ENCODE measurements at regions not wholly inside any gene's neighbourhood (a gene's known extent, or its start where the extent isn't known, plus 50 kb on each side); places are given as distances from the start of the nearest gene placed in this dataset.

DNA sequence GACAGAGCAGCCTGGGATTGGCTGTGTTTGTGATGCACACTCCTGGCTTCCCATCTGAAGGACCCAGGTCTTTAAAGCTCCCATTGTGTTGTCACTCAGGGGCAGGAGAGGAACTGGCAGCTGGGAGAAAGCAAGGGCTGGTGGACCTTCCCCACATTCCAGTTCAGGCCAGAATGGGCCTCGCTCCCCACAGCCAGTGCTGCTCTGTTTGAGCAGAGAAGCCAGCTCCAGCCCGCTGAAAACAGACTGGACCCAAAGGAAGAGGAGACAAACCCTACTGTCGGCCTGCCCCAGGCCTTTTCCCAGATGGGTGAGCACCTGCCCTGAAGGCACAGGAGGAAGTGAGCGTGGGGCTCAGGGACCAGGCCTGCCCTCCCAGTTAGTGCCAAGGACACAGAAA, 499.4 kb downstream of the NPHP4 start:
- DNase-seq = no peak

- no peak for DNase-seq
Measured at GRCh38 chr1:5491207-5491904, 500.9 kb downstream of the NPHP4 start.

GRCh38 chr1:5490635-5491034, 501.6 kb downstream of the NPHP4 start:
- no peak for DNase-seq

DNA sequence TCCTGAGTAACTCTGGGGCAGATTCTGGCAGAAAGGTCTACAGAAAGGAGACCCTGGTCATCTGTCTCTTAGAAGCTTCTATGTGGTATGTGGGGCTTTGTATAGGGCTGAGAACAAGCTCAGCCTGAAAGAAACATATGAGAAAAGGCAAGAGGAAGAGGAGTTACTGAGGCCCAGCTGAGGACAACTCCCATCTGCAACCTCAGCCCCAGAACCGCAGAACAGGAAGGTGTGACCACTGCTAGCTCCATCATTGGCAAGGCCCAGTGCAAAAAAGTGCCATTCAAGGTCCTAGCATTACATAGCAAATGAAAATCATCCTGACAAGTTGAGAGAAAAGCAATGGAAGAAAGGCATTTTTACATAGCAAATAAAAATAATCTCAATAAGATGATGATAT, 503.8 kb downstream of the NPHP4 start:
- DNase-seq = no peak

DNA sequence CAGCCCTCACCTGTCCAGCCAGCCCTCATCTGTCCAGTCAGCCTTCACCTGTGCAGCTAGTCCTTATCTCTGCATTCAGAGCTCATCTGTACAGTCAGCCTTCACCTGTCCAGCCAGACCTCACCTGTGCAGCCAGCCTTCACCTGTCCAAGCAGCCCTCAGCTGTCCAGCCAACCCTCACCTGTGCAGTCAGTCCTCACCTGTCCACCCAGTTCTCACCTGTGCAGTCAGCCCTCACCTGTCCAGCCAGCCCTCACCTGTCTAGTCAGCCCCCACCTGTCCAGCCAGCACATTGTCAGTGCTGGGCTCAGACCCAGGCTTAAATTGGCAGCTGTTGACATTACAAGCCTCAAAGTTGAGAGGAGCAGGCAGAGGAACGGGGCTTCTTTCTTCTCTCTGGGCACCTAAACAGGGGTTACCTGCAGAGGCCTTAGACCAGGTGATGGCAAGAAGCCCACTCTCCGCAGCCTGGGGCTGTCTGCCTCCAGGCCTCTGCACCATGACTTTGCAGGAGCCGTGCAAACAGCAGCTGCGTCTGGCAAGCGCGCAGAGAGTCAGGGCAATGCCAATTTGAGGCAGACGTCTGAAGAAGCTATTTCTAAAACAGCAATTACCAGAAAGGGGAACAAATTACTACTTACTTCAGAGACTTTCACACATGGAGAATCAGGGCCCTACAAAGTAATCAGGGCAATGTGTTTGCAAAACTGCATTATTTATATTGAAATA, 506.1 kb downstream of the NPHP4 start:
- no peak for DNase-seq

DNA sequence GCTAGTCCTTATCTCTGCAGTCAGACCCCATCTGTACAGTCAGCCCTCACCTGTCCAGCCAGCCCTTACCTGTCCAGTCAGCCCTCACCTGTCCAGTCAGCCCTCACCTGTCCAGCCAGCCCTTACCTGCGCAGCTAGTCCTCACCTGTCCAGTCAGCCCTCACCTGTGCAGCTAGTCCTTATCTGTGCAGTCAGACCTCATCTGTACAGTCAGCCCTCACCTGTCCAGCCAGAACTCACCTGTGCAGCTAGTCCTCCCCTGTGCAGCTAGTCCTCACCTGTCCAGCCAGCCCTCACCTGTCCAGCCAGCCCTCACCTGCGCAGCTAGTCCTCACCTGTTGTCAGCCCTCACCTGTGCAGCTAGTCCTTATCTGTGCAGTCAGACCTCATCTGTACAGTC, 506.8 kb downstream of the NPHP4 start:
- DNase-seq = no peak

DNA sequence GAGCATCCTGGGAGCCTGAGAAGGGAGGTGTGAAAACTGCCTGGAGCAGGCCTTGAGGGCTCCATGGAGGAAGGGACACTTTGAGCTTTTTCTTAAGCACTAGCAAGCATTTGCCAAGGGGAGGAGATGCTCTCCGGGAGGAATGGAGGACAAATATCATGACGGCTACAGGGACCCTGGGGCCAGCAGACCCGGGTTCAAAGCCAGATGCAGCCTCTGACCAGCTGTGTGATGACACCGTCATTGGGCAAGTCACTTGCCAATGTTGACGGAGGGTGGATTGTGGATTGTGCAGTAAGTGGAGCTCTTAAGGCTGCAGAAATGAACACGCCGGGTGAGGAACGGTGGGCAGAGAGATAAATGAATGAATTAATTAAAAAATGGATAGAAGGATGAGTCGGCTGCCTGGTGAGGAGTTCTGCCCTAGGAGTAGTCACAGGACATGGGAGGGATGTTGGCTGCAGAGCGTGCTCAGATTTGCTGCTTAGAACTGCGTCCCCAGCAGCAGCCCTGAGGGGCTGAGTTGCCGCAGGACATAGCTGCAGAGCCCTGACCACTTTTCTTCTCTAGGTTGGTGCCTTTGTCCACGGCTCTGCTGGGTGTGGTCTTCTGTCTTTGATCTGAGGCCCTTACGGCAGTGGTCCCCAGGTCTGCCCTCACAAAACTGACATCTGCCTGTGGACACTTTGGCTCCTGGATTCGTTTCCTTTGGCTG, 507.6 kb downstream of the NPHP4 start:
- no peak for DNase-seq

- DNase-seq = peak; percentile 15
Measured at GRCh38 chr1:5481889-5482288, 510.3 kb downstream of the NPHP4 start.

GRCh38 chr1:5480906-5481305, 511.3 kb downstream of the NPHP4 start:
- DNase-seq = no peak

DNA sequence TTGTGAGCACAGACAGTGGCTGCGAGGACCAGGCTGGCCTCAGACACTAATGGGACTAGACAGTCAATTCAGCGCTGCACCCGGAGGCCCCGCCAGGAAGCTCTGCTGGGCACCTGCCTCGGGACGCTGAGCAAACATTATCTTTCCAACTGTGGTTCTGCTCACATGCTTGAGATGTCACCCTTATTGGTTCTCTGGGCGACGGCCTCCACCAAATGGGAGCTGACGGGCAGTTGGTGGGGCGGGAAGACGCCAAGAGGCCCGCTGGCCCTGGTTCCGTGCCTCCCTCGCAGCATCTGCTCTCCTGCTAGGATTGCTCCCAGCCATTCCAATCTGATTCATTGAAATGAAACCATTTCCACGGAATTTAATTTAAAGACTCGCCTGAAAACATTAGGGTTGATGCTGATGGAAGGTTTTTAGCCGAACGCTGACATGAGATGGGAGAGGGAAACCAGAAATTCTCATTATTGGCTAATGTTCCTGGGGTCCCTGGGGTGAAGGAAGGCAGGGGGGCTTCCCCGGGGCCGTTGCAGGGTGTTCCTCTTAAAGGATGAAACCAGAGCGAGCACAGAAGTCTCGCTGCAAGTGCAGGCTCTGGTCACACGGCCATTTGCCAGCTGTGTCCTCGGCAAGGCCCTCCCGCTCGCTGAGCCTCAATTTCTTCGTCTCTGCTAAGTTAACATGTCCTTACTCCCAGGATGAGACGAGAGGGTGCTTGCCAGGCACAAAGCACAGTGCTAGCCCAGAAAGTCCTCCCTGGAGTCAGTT, 512.2 kb downstream of the NPHP4 start:
- no peak for DNase-seq

DNA sequence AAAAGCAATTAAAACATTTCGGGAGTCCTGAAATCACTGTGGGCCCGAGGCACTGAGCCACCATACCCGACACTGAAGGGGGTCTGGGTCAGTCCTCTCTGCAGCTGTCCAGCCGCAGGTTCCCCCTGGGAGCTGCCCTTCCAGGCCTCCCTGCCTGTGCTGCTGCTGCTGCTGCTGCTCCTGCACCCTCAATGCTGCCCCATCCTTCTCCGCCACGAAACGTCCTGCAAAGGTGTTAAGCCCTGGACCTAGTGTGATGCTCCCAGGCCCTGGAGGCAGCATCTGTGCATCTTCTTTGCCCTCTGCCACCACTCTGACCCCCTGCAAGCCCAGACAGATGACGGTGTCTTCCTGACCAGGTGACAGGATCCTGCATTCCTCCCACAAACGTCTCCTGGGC, 513.3 kb downstream of the NPHP4 start:
- DNase-seq = no peak

DNA sequence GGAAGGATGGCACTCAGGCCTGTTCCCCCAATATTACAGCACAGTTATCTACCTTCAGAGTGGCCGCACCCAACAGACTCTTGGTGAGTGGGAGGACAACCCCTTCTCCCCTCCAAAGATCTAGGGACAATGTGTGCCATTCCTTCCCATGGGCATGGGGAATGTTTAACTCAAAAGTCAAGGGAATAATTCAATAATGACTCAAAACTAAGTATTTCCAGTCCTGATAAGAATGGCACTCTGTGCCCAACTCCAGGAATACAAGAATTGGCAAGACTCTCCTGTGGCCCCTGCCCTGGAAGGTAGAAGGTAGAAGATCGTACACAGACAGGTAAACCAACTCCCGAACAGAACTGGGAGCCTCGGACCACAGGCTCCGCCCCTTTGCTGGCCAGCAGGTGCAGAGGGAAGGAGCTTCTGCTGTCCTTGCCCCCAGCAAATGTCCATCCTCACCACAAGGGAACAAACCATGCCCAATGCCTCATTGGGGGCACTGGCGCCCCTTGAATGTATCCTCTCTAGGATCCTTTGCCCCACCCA, 514.0 kb downstream of the NPHP4 start:
- DNase-seq = no peak

GRCh38 chr1:5477716-5478115, 514.5 kb downstream of the NPHP4 start:
- no peak for DNase-seq

- no peak for DNase-seq
Measured at GRCh38 chr1:5475572-5475971, 516.7 kb downstream of the NPHP4 start.

DNA sequence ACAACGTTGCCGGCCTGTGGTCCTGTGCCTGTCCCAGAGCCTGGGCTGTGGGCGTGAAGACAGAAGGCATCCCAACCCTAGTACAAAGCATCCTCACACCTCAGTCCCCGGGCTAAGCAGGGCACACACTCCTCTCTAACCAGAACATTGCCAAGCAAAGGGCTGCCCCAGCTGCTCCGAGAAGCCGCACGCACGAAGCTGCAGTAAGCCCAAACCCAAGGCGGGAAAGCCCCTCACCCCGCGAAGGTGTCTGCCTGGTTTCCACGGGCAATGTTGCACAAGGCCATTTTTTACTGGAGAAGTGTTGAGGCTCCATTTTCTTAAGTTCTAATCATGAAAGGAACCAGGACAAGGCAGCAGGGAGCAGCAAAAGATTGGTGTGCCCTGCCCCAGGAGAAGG, 519.0 kb downstream of the NPHP4 start:
- DNase-seq = no peak

DNA sequence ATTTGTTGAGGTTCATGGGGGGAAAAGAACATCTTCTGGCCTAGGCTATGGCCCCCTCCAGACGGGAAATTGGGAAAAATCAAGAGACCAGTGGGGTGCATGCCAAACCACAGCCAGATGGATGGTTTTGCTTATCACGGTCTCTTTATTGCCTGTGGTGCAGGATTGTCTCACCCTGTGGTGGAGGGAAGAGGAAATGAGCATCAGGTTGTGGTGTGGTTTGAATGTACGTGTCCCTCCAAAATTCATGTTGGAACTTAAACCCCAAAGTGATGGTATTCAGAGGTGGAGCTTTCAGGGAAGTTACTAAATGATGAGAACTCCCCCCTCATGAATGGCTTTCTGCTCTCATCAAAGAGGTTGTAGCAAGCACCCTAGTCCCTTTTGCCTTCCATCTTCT, 525.7 kb downstream of the NPHP4 start:
- no peak for DNase-seq

- no peak for DNase-seq
Measured at GRCh38 chr1:5465281-5465711, 526.9 kb downstream of the NPHP4 start.

DNA sequence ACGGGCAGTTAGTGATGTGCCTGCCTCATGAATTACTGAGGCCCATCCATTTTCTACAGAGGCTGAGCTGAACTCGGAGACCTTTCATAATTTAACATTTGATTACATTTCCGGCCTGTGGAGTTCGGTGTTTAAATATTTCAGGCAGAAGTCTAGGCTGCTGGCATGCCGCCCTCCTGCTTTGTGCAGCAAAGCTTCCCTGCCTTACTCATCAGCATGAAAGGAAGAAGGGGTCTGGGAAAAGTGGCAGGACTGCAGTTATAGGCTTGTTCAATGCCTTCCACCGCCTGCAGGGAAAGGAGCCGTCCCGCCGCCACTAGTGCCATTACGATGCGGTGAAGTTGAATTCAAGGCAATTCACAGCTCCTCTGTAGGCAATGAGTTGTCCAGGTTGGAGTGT, 527.9 kb downstream of the NPHP4 start:
- no peak for DNase-seq

DNA sequence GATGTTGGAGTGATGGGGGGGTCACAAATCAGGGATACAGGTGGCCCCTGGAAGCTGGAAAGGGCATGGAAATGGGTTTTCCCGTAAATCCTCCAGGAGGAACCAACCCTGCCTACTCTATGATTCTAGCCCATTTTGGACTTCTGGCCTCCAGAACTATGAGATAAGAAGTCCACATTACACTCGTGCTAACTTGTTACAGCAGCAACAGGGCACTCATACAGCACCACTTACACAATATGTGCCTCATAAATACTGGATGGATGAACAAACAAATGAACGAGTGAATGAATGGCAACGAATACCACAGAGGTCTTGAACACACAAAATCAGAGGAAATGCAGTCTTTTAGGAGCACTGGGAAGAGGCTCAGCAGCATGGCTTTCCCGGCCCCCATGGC, 531.3 kb downstream of the NPHP4 start:
- DNase-seq = no peak

- no peak for DNase-seq
Measured at GRCh38 chr1:5459839-5460610, 532.2 kb downstream of the NPHP4 start.

GRCh38 chr1:5458248-5458647, 534.0 kb downstream of the NPHP4 start:
- DNase-seq = no peak
